DMS53 treated with DMSO at 0.1 percent for 48 hours (cell line): ENCODE measurements at regions not wholly inside any gene's neighbourhood (a gene's known extent, or its start where the extent isn't known, plus 50 kb on each side); places are given as distances from the start of the nearest gene placed in this dataset.
"Not testable (repeated sequence)": the region's sequence is repeated elsewhere in the genome, so short reads cannot be mapped to it uniquely, and the experiment has no call there.

ENCODE experiments used
- DNase-seq: peaks from one replicate; lab custom pipeline; 2025; ENCODE audit not compliant: unreplicated experiment; lab: John Stamatoyannopoulos, UW

DNA sequence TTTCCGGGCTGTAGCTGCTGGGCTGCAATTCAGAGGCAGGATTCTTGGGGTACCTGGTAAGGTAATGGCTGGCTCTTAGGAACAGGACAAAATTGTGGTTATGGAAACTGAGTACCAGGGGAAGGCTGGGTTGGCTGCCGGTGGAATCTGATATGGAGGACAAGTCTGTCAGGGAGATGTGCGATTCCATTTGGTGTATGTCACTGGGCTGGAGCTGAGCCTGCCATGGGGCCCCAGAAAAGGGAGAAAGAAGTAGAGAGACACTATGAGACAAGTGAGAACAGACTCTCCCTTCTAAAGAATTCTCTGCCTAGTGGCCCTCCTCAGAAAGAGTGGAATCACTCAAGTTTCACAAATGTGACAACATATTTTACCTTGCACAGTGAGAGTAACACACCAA lies 368.2 kb upstream of the ROPN1 start:
- DNase-seq, result no peak

DNA sequence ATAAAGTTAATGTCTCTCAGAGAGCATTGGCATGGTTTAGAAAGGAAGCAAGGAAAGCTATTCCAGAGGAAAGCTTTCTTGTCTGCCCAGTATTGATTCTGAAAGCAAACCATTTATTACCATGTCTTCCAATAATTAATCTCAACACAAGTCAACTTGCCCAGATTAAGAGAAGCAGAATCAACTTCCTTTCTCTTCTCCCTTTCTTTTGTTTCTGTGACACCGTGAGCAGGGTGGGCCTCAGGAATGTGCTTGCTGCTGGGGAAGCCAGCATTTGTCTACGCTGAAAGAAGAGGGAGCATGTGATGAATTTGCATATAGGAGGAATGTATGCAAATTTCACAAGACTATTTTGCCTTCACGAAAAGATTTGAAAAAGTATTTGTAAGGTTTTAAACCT lies 368.6 kb upstream of the ROPN1 start:
- no peak for DNase-seq

DNA sequence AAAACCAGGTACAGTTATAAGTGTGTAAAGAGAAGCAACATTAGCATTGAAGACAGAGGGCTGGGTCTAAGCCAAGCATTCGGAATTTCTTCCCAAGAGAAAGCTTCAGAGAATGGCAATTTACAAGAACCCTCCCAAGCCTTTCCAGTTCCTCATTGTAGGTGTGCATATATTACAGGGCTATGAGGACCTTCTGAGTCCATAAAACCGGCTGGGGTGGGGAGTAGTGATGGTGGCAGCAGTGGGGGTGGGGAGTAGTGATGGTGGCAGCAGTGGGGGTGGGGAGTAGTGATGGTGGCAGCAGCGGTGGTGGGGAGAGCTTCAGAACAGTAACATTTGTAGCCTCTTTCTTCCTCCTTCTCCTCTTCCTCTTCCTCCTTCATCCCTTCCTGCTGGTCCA lies 368.7 kb upstream of the UMPS start:
- no peak for DNase-seq

DNA sequence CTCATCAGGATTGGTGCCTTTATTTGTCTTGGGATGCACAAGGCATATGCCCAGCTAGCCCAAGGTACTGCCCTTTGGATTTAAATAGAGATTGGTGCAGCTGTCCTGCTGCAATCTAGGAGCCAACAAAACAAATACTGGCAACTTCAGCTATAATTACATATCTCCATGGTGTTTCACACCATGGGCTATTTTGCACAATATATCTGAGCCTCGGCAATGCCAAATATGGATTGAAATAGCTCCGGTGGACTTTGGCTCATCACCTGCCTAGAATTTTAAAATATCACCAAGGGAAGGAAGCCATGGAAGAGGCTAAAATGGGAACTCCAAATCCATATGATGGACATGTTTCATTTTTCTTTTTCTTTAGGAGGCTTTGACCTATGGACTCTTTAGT lies 367.8 kb upstream of the UMPS start:
- no peak for DNase-seq

DNA sequence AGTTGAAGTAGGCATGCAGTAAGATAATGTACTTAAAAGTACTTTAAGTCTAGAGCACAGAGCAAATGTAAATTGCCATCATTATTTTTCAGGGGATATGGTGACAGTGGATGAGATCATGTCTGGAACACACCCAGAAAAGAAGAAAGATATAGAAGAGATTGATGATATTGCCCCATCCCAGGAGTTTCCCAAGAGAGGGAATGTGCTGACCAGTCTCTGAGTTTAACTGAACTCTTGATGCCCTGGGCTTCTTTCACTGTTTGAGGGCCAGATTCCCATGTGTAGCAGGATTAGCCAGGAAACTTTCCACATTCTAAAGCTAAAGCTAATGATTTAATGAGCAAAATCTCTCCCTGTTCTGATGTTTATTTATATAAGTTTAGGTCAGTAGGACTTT lies 366.8 kb upstream of the UMPS start:
- no peak for DNase-seq

DNA sequence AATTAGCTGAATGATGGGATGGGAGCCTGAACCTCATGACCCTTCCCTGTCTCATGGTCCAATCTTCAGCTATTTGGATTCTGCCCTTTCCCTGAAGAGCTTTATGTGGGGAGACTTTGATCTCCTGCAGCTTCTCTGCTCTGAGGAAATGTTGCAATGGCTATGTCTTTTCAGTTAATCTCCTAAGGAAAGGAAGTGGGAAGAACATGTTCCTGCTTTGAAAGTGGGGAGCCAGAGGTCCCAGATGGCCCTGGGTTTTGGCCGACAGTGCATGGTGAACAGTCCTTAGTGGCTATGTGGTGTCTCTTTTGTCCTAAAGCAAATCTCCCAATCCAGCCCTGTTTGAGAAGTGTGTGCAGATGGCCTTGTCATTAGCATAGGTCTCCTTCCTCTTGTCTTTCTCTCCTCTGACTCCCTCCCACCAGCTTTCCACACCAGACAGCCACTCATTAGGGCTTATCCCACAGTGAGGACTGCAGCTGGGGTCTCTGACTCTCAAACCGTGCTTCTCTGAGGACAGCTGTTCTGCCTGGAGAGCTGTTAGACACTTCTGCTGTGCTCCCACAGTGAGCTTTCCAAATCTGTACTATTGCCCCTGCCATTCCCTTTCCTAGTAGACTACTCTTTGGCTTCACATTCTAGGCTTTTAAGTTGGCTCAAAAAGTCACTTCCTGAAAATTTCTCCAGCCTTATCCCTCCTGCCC lies 365.8 kb upstream of the UMPS start:
- no peak for DNase-seq

DNA sequence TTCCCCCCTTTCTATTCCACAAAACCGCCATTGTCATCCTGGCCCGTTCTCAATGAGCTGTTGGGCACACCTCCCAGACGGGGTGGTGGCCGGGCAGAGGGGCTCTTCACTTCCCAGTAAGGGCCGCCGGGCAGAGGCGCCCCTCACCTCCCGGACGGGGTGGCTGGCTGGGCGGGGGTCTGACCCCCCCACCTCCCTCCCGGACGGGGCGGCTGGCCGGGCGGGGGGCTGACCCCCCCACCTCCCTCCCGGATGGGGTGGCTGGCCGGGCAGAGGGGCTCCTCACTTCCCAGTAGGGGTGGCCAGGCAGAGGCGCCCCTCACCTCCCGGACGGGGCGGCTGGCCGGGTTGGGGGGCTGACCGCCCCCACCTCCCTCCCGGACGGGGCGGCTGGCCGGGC lies 363.6 kb upstream of the UMPS start:
- DNase-seq, result not testable (repeated sequence)

DNA sequence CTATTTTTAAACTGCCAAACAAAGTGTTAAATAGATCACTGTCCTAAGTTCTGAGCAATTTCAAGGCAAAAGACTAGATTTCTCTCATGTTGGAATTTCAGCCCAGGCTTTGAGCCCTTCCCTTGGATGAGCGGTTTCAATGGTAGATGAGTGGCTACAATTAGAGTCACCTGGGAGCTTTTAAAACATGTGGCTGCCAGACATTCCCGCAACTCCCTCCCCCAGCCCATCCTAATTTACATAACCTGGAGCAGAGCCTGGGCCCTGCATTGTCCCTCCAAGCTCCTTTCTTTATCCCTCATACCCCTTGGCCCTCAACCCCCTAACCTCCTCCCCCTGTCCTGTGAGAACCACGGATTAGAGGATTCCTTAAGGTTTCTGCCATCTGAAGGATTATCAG lies 357.5 kb upstream of the UMPS start:
- DNase-seq, result no peak

DNA sequence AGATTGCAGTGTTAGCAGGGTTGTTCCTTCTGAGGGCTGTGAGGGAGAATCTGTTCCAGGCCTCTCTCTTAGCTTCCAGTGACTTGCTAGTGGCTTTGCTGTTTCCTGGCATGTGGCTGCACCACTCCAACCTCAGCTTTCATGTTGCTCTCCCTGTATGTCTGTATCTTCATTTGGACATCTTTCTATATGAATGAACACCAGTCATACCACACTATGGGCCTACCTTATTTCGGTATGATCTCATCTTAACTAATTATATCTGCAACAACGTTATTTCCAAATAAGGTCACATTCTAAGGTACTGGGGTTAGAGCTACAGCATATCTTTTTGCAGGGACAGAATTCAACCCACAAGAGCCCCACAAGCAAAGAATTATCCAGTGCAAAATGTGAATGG lies 356.7 kb upstream of the UMPS start:
- no peak for DNase-seq

DNA sequence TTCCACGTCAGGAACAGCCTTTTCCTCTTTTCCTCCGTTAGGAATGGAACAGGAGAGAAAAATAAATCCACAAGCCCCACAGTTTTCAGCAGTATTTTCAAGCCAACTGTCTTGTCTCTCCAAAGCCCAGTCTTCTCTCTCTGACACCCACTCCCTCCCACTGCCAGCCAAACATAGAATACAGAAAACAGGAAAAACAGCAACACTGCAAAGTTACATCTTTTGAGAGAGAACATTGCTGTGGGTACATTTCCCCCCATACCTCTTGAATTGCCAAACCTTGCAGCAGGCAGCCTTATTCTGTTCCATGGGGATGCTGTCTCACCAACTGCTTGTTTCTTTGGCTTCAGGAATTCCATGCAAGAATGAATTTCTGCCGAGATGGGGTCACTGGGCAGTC lies 355.7 kb upstream of the UMPS start:
- no peak for DNase-seq

DNA sequence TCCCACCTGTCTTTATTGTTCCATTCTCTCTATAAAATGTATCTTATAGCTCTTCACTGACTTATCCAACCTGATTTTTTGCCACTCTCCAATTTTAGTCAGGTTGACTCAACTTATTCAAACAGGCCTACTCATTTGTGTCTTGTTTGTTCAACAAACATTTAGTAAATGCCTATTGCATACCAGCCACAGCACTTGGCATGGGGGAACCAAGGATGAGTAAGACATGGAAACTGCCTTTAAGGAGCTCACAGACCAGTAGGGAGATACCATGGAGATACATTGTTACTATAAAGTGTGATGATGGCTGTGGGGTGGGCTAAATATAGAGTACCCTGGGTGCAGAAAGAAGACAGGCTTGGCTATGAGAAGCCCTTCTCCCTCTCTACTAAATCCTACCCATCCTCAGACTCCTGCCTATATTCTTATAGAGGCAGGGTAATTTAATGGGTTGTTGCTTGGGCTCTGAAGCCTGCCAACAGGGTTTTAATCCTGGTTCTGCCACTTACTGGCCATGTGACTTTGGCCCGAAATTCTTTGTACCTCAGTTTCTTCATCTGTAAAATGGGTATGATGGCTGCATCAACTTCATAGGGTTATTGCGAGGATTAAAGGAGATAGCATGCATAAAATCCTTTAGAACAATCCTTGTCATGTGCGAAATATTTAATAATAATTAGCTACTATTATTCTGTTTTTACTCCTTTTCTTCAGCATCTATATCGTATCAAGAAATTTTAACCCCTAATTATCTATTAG lies 348.5 kb upstream of the UMPS start:
- peak; percentile 5 for DNase-seq

DNA sequence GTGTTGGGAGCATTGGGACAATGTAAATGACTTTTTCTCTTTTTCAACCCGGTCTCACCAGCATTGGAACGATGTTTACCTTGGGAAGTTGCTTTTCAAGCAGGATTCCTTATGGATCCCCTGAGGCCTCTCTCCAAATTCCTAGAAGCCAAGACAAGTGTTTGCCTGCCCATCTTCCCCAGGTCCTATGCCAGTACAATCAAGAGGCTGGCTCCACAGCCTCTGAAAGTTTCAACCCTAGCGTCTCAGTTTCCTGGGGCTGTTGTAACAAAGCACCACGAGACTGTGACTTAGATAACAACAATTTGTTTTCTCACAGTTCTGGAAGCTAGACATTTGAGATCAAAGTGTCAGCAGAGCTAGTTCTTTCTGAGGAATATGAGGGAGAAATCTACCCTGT lies 347.2 kb upstream of the UMPS start:
- DNase-seq, result no peak

DNA sequence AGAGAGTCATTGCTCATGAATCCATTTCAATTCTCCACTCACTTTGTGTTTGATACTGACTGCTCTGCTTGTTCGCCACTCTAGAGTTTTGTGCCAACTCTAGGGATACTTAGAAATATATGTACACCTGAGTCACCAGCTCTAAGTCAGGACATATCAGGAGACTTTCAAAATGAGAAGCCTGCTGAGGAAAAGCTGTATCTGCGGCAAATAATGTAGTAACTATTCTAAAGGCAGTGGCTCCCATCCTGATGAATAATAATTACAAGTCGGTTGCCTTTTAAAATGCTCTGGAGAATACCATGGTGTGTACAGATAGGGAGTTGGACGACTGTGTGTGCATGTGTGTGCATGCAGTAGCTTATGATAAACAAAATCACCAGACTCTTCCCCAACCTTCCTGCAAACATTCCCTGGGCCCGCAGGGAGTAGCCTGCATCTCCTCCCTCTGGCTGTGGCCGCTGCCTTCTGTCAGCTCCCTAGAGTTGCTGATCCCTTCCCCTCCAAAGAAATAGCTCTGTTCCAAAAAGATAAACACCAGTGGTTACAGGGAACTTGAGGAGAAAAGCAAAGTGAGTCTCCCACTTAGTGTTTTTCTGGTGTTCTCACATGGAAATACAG lies 346.3 kb upstream of the UMPS start:
- no peak for DNase-seq

DNA sequence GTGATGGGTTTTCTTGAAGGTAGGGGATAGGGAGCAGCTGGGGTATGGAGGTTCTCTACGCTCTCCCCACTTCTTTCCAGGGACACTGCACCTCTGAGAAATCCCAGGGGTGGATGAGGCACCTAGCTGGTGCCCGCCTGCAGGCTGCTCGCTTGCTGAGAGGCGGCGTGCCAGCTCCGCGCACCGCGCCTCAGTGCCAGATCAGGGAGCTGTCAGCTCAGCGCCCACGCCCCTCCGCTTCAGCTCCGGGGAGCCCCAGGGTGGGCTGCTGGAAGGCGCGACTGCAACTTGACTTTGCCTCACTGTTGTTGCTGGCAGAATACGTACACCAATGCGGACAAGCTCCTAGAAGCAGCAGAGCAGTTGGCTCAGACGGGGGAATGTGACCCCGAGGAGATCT lies 345.7 kb upstream of the UMPS start:
- DNase-seq, result no peak

DNA sequence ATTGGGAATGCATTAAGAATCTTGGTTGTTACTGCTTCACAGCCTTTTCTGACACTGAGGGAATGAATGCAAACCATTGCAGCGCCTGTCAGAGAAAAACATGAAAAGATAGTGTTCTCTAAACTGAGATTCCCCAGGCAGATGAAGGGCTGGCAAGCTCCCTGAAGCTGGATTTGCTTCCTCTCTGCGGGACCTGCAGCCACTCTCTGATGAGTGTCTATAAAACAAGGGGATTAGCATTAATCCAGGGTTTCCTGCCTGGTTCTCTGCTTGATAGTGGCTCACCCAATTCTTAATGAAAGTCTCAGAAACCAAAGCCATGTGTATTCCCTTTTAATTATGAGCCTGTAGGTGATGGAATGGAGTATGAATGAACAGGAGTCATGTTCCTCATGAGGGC lies 344.3 kb upstream of the UMPS start:
- DNase-seq, result no peak

DNA sequence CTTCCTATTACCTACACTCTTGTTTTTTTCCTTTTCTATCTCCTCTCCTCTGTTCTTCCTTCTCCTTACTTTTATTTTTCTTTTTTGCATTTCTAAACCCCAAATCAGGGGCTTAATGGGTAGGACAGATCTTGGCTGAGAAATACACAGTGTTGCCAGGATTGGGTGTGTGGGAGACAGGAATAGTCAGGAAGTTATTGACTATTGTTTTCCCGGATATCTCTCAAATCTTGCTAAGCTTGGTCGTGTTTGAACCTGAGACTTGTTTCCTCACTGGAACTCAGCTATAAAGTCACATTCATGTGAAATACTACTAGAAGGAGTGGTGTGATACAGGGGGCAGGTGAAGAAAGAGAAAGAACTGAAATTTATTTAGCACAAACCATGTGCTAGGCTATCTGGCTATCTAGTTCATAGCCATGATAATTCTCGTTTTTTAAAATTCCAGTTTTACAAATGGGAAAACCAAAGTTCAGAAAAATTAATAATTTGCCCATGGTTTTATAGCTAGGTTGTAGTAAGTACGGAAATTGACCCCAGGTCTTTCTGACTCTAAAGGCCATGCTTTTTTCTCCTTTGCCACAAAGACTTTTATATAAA lies 343.2 kb upstream of the UMPS start:
- DNase-seq, result no peak

DNA sequence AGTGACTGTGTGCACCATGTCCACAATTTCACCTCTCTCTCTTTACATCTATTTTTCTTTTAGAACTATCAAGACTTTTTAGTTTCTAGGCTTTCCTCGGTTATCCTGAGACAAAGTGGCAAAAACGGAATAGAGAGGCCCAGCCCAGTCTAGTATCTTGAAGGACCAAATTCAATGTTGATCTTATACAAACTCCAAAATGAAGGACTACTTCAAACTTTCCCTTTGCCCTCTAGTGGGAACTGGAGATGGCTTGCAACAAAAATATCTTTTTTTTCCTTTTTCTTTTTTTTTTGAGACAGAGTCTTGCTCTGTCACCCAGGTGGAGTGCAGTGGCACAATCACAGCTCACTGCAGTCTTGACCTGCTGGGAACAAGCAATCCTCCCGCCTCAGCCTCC lies 338.5 kb upstream of the UMPS start:
- DNase-seq, result no peak

DNA sequence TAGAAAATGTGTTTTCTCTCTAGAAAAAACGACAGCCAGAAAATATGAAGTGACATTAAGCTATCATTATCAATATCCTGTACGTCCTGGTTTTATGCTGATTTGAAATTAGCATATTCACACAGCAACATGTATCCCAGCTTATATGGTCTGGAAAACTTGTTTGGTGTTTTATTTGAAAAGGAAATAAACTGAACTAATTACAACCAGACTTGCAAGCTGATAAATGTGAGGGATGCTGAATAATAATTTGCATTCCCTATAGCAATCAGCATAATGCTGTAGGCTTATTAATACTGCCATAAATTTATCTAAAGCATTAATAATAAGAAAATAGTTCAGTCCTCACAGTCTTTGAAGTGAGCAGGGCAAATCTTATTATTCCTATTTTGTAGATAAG lies 336.9 kb upstream of the UMPS start:
- DNase-seq, result no peak

DNA sequence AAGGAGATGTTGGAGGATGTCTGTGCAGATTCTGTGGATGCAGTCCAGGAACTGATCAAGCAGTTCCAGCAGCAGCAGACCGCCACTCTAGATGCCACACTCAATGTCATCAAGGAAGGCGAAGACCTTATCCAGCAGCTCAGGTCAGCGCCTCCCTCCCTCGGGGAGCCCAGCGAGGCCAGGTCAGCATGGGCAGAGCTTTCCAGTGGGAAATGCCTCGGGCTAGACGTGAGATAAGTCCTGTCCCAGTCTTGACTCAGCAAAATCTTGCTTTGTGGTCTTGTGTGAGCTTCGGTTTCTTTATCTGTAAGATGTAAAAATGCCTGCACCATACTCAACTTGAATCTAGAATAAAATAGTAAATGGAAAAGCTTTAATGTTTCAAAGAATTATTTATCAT lies 335.1 kb upstream of the UMPS start:
- DNase-seq, result no peak

DNA sequence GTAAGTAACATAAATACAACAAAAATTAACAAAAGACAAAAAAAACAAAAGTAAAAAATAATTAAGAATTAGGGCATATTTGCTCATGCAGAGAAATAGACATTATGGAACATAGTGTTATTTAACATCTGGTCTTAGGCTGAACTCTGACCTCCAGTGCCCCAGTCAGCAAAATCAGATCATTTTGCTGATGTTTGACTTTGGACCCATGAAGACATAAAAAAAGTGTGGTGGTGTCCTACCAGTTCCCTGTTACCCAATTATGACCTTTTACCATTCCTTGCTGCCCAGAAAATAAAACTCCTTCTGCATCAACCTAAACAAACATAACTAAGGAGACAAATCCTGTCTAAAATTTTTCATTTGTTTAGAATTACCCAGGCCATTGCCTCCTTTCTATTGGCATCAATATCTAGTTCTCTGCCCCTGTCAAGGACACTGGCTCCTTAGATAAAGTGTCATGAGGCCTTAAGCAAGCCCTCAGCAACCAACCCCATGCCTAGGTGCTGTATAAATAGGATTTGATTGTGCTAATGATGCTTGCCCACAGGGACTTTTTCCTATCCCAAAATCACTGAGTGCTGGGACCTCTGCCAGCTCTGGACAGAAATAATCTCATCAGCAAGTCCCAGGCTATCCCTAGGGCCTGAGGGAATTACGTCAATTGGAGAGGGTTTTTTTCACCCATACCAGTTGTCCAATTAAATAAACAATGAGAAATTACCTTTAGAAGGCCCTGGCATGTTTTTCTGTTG lies 334.5 kb upstream of the UMPS start:
- no peak for DNase-seq

DNA sequence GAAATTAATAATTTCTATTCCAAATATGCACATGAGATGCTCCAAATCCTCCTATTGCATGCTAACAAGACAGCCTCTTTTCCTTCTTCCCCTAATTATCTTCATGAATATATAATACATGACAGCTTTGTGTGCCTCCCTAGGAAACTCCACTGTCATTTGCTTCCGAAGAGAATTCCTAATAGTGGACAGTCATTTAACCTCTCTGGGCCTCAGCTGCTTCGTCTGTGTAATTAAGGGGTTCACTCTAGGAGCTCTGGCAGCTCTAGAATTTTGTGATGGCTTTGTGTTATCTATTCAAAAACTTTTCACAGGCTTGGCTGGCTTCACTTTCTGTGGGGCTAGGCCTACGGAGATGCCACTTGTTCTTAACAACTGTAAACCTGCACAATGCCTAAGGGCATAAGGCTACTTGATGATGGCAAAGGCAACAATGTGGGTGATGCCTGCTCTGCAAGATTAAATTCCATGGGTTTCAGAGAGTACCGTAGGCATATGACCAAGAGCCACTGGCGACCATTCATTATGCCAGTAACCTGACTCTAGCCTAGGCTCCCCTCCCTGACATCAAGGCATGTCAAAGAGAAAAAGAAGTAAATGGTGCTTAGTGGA lies 333.8 kb upstream of the UMPS start:
- DNase-seq, result no peak
